Suprapubic skin (tissue), 4 donors: ENCODE measurements at regions not wholly inside any gene's neighbourhood (a gene's known extent, or its start where the extent isn't known, plus 50 kb on each side); places are given as distances from the start of the nearest gene placed in this dataset.

Source experiments
- CTCF ChIP-seq, 2 donors: fragments of 200-600 bp in 1 of 2; fragments of 450-650 bp in 1 of 2; sonication (generic) in 1 of 2; IDR thresholded peaks; one replicate each; pipeline ENCODE4 v1.5.1; 2016 to 2019; ENCODE audit warnings: antibody characterized with exemption in 2 of 2, mild to moderate bottlenecking in 1 of 2, moderate library complexity in 1 of 2
- EP300 ChIP-seq: sonication (generic); formaldehyde crosslinking; IDR thresholded peaks from one replicate; pipeline ENCODE4 v1.6.1; 2017; ENCODE audit warnings: antibody characterized with exemption
- POLR2A ChIP-seq, 2 donors: fragments of 450-650 bp; IDR thresholded peaks; one replicate each; pipeline ENCODE4 v1.6.1; 2017; ENCODE audit warnings: antibody characterized with exemption in 2 of 2, mild to moderate bottlenecking in 2 of 2, moderate library complexity in 2 of 2
- POLR2AphosphoS5 ChIP-seq, 3 donors: sonication (generic); formaldehyde crosslinking; IDR thresholded peaks; one replicate each; pipeline ENCODE4 v1.6.1; 2017; ENCODE audit warnings: antibody characterized with exemption in 3 of 3

GRCh38 chr13:106117640-106118039 is 417.8 kb downstream of the EFNB2 start:
- TF ChIP-seq POLR2A (IDR thresholded peaks at IDR 0.05) (no peak), CTCF (IDR thresholded peaks at IDR 0.05) (no peak), POLR2AphosphoS5 (IDR thresholded peaks at IDR 0.05) (no peak), EP300 (no peak)
